ENCODE measurements at regions not wholly inside any gene's neighbourhood (a gene's known extent, or its start where the extent isn't known, plus 50 kb on each side); places are given as distances from the start of the nearest gene placed in this dataset.

- no peak for TF ChIP-seq CTCF (conservative IDR thresholded peaks at IDR 0.05)
- no peak for TF ChIP-seq EZH2 (IDR thresholded peaks at IDR 0.05; ENCODE audit: low read depth)
Observed at GRCh38 chr2:5074733-5075132, 617.5 kb upstream of the SOX11 start.
